Left ventricle myocardium superior (tissue), 1 donor: ENCODE measurements at regions not wholly inside any gene's neighbourhood (a gene's known extent, or its start where the extent isn't known, plus 50 kb on each side); places are given as distances from the start of the nearest gene placed in this dataset.
"Not testable (repeated sequence)": the region's sequence is repeated elsewhere in the genome, so short reads cannot be mapped to it uniquely, and the experiment has no call there.

Experiments used
- ATAC-seq: fragments of 200-7000 bp; cut with Tn5 transposase; one replicate; pipeline ENCODE4 v1.9.1; 2020; ENCODE audit warnings: mild to moderate bottlenecking, moderate library complexity
- DNase-seq: peaks from one replicate; pipeline ENCODE4 v3.0.0-alpha.2; 2020
- intact Hi-C: fragments of 100-400 bp; cut with micrococcal nuclease; formaldehyde crosslinking; loops from one replicate; pipeline ENCODE4 v1.11.0; 2022
- donor health status: DM: no; HTN: yes; CAD: no; lungs with severe emphysema.

DNA sequence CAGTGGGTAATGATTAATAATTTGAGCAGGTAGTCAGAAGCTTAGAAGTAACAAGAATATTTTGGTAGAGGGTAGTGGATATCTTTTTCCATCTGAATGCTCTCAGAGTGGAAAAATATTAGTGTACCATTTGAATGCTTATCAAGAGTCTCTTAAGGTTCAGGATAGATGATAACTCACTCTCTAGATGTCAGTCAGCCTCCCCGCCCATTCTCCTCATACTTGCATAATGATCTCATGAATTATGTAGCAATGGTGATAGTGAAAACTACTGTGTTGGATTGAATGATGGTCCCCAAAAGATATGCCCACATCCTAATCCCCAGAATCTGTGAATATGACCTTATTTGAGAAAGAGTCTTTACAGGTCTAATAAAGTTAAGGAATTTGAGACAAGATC, 132.7 kb upstream of the KLF12 start:
- no peak for DNase-seq
- intact Hi-C loops, result no loop called here
- ATAC-seq, result no peak

- ATAC-seq (no peak), DNase-seq (no peak)
- intact Hi-C loops, result no loop called here
Measured at GRCh38 chr13:74266309-74266708, 132.1 kb upstream of the KLF12 start.

DNA sequence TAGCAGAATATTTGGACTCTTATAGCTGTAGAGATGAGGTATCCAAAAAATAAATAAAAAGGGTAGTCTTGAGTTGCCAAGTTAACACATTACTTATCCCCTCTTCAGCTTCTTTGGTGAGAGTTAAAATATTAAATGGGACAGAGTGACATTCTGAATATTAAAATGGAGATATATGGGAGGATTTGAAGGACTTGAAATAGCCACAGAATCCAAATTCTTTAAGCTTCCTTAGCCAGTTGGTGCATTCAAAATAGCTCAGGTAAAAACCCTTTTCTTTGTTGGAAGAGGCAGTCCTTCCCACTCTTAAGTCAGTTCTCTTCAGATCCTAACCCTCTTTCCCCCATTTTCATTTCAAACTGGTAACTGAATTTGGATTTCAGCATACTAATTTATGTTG, 130.1 kb upstream of the KLF12 start:
- ATAC-seq (no peak), DNase-seq (no peak)
- intact Hi-C loops, result no loop called here

- intact Hi-C loops, ATAC-seq, DNase-seq: not testable (repeated sequence)
Measured at GRCh38 chr13:74260420-74260819, 126.2 kb upstream of the KLF12 start.

DNA sequence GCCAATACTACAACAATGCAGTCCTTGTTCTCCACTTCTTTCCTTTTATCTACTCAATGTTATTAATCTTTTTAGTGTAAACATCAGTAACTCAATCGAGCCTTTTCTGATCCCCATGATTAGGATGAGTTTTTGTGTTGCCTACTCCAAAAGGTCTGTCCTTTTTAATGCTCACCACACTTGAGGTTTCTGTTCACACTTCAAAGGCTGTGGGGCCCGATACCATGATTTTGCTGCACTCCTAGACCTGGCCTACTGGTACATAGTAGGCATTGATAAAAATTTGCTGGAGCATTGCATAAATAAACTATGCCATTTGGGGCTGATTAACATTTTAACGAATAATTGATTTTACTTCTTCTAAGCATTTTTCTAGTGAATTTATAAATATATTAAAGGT, 125.4 kb upstream of the KLF12 start:
- ATAC-seq (no peak), DNase-seq (no peak)
- intact Hi-C loops, result no loop called here

DNA sequence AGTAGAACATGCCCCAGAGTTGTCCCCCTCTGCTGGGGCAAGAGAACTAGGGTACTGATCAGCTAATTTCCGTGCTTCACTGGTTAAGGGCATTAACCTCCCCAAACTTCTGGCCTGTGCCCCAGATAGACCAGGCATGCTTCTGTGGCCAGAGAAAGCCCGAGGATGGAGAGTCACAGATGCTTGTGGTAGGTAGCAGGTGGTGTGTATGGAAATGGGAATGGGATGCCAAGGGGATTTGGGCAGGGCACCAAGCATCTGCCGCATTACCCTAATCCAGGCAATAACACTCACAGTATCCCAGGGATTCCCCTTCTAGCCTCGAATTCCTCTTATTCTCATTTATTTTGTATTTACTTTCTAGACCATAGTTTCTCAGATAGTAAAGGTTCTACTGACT, 124.8 kb upstream of the KLF12 start:
- DNase-seq (no peak), ATAC-seq (no peak)
- intact Hi-C loops, result no loop called here

DNA sequence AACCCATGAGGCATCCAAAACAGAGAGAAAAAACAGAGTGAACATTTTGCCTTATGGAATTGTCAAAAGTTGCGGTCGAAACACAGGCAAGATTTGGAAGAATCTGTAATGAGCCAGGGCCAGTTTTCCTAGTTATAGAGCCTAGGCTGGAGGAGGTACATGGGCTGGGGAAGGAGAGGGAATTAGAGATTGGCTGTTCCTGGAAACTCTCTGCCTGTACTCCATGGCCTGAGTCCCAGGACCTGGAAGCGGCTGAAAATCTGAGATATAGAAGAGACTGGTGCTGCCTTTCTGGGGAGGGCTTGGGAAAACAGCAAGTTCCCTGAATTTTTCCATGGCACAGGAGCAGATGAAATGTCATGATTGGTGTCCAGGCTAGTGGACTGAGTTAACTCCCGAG, 122.8 kb upstream of the KLF12 start:
- intact Hi-C loops, result no loop called here
- DNase-seq (no peak), ATAC-seq (peak; percentile 91)

- no peak for DNase-seq
- no peak for ATAC-seq
- intact Hi-C loops, result no loop called here
Measured at GRCh38 chr13:74253161-74253560, 119.0 kb upstream of the KLF12 start.

GRCh38 chr13:74251778-74252519, 117.7 kb upstream of the KLF12 start:
- DNase-seq (no peak), ATAC-seq (peak; percentile 22)
- intact Hi-C loops, result no loop called here

DNA sequence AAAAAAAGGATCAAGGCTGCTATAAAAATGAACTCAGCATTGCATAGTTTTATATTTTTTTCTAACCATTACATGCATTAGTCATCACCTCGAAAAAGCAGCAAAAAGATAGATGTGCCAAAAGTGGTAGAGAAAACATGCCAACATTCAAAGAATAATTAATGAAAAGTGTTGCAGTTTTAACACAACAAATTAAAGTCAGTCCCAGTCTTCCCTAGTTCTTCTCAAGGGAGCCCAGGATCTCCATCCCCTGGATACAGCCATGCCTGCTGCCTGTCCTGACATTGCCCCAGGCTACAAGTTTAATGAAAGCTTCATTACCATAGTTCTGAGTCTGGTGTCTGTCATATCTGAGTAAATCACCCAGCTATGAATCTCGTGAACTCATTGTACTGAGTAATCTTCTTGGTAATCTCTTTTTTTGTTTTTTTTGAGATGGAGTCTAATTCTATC, 116.6 kb upstream of the KLF12 start:
- ATAC-seq (no peak), DNase-seq (no peak)
- intact Hi-C loops, result no loop called here

GRCh38 chr13:74248477-74248876, 114.3 kb upstream of the KLF12 start:
- DNase-seq (no peak), ATAC-seq (no peak)
- intact Hi-C loops, result no loop called here

DNA sequence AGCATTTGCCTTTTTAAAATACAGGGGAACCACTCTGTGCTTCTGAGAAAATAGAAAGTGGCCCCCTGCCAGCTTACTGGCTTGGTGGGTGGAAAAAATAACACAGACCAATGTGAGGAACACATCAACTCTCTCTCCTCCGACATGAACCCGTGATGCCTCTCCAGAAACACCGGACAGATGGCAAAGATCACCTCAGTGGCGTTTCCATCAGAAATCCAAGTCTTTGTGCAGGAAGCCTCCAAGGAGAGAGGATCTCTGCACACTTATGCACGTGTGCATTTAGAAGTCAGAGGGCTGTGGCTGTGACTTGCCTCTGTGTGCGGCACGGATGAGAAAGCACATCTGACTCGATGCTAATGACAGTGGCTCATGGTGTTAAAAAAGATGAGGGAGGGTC, 112.3 kb upstream of the KLF12 start:
- DNase-seq, result no peak

GRCh38 chr13:74243637-74244526, 109.7 kb upstream of the KLF12 start:
- ATAC-seq, result no peak
- DNase-seq, result no peak
- intact Hi-C loops, result no loop called here

More for the DNA sequence above, 112.3 kb upstream of the KLF12 start:
- ATAC-seq, result peak; percentile 88
- intact Hi-C loops, result no loop called here

- DNase-seq, ATAC-seq, intact Hi-C loops: not testable (repeated sequence)
Measured at GRCh38 chr13:74241343-74241742, 107.1 kb upstream of the KLF12 start.

- no peak for ATAC-seq
Measured at GRCh38 chr13:74230984-74231501, 96.8 kb upstream of the KLF12 start.

GRCh38 chr13:74229242-74229641, 95.0 kb upstream of the KLF12 start:
- DNase-seq (no peak), ATAC-seq (no peak)
- intact Hi-C loops, result no loop called here

More at GRCh38 chr13:74230984-74231501, 96.8 kb upstream of the KLF12 start:
- intact Hi-C loops, result no loop called here
- no peak for DNase-seq

GRCh38 chr13:74227476-74228158, 93.4 kb upstream of the KLF12 start:
- DNase-seq (no peak), ATAC-seq (no peak)
- intact Hi-C loops, result no loop called here

GRCh38 chr13:74226791-74227475, 92.7 kb upstream of the KLF12 start:
- DNase-seq (no peak), ATAC-seq (no peak)
- intact Hi-C loops, result no loop called here

GRCh38 chr13:74221752-74222151, 87.5 kb upstream of the KLF12 start:
- ATAC-seq (no peak), DNase-seq (no peak)
- intact Hi-C loops, result no loop called here
